Myocyte (in vitro differentiated cells): ENCODE measurements at regions not wholly inside any gene's neighbourhood (a gene's known extent, or its start where the extent isn't known, plus 50 kb on each side); places are given as distances from the start of the nearest gene placed in this dataset.
A peak's percentile ranks its signal among the peaks of the same experiment; 100 is the strongest.

Source experiments
- DNase-seq: peaks from one replicate; pipeline ENCODE4 v3.0.0-alpha.2; 2012; ENCODE audit warnings: low read depth

- no peak for DNase-seq
These were observed 188.4 kb upstream of the NAV2 start for GRCh38 chr11:19524171-19524671.

DNA sequence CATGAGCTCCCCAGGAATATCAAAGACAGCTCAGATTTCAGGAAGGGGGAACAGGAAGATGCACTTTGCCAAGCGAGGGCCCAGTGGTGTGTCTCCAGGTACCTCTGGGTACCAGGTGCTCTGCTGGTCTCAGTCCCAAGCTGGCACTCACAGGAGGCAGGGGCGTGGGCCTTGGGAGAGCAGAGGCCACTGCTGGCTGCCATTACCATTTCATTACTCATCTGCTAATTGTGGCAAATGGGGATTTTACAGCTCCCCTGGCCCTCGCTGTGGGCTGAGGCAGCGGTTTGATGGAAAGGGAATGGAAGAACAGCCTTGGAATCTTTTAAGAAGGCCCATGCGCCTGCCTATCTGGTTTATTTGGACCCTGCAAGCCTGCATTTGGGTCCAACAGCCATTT, 192.0 kb upstream of the NAV2 start:
- no peak for DNase-seq

DNA sequence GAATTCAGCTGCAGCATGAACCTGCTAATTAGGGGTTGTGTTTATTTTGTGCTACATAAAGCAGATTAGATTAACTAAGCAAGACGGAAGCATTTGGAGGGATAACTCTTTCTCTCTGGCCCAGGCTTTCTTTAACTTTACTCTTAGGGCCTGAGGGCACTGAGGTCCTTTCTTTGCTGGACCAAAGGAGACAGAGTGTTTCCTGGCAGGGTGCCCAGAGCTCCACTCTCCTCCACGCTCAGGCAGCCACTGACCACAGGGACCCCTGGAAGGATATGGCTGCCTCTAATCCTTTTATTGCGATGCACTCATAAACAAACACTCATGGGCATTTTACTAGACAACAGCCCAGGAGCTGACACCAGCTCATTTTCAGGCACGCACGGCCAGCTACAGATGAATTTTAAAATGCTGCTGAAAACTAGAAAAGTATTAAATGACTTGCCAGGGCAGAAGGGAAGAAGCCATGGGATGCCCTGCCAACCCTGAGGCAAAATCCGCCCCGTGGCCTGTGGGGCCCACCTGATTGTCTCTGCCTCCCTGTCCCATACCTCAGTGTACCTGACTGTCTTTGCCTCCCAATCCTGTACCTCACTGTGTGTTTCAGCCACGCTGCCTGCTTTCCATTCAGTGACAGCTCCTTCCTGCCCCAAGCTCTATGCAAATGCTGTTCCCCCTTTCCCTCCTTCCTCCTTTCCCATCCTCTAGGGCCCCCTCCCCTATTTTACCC, 192.6 kb upstream of the NAV2 start:
- DNase-seq: no peak

GRCh38 chr11:19519353-19519752, 193.3 kb upstream of the NAV2 start:
- no peak for DNase-seq

DNA sequence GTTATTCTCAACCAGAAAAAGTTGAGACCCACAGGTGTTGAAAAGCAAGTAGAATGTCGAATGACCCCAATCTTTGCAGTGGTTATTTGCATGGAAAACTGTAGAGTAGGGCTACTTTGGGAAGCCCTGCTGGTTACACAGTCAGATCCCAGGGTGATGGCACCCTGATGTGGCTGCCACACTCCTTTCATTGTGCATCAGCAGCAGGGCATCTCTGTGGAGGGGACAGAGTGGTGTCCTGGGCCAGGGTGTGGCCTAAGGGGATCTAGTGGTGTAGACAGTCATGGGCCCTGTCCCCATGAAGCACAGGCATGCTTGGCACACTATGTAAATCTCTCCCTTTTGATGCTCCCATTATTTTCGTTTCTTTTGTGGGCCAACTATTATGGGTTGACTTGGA, 199.4 kb upstream of the NAV2 start:
- DNase-seq: no peak

DNA sequence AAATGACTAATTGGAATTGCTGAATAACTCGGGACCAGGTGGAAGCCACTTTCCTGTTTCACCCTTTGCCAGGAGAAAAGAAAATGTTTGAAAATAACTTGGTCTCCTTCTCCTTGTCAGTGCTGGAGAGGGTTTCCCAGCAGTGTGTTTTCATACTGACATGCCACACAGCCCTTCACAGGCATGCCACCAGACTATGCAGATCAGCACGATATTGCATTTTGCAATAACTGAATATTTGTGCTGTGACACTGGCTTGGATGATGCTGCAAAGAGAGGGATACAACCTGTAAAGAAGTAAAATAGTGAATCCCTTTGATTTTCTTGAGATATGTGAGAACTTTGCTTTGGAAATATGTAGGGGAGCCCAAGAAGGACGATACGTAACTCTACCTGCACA, 200.0 kb upstream of the NAV2 start:
- no peak for DNase-seq

GRCh38 chr11:19511413-19512183, 201.0 kb upstream of the NAV2 start:
- peak; percentile 19 for DNase-seq

- DNase-seq: no peak
These were observed 201.6 kb upstream of the NAV2 start for GRCh38 chr11:19511066-19511412.

GRCh38 chr11:19510468-19510867, 202.2 kb upstream of the NAV2 start:
- DNase-seq: no peak

GRCh38 chr11:19509215-19509614, 203.4 kb upstream of the NAV2 start:
- no peak for DNase-seq

DNA sequence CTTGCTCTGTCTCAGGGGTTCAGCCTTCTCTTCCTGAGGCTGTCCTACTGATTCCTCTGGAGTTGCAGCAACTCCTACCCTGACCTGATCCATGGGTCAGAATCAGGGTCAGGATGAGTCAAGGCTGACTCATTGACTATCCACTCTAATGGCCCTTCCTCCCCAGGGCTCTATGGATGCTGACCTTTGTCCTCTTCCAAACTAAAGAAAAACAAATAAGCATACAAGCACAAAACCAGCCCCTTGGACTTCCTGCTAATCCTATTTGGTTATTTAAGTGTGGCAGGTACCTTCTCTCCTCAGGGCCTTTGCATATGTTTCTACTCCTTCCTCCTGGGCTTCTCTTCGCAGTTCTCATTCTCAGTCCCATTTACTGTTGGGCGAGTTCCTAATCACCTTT, 204.5 kb upstream of the NAV2 start:
- DNase-seq: no peak

- peak; percentile 9 for DNase-seq
These were observed 205.7 kb upstream of the NAV2 start for GRCh38 chr11:19506816-19507486.

DNA sequence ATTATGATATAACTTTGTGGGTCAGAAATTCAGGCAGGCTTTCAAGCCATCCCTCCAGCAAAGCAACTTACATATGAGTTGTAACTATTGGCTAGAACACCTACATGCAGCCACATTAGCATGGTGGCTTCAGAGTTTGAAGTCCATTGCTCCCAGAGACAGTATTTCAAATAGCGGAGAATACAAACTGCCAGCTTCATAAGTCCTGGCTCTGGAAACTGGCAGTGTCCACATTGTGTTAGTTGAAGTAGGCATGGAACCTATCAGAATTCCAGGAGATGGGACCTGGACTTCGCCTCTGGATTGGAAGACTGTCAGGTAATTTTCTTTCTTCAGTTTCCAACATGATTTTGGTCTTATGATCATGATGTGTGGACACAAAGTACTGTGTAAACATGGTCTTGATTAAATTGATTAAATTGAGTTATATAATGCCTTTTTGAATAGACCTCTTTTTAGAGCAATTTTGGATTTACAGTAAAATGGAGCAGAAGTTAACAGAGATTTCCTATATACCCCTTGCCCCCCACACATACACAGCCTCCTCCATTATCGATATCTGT, 209.9 kb upstream of the NAV2 start:
- DNase-seq: no peak

DNA sequence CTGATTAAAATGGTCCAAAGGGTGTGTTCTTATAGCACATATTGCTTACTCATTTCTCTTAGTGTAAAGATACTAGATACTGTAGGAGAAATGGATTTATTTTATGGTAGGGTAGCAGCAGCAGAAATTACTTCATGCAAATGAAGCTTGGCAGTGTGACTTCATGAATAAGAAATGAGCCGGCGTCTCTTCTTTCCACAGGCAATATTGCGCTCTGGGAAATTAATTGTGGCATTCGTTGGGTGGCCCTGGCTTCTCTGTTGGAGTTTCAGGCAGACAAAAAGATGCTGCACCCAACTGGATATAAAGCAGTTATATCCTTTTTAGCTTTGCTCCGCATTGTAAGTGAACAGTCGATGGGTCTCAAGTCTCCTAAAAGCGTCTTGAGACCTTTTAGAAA, 211.0 kb upstream of the NAV2 start:
- DNase-seq: no peak

DNA sequence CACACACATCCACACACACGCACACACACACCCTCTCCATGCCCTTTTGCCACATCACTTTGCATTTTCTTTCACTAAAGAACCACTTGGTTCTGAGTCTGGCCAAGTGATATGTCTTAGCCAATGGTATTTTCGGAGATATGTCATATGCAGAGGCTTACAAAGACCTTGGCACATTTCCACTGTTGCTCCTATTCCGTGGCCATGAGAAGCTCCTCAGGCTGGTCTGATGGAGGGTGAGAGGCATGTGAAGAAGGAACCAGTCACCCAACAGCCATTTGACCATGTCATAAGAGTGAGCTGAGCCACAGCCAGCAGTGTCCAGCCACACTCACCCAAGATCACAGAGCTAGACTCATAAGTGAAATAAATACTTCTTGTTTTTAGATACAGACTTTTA, 212.6 kb upstream of the NAV2 start:
- peak; percentile 25 for DNase-seq

DNA sequence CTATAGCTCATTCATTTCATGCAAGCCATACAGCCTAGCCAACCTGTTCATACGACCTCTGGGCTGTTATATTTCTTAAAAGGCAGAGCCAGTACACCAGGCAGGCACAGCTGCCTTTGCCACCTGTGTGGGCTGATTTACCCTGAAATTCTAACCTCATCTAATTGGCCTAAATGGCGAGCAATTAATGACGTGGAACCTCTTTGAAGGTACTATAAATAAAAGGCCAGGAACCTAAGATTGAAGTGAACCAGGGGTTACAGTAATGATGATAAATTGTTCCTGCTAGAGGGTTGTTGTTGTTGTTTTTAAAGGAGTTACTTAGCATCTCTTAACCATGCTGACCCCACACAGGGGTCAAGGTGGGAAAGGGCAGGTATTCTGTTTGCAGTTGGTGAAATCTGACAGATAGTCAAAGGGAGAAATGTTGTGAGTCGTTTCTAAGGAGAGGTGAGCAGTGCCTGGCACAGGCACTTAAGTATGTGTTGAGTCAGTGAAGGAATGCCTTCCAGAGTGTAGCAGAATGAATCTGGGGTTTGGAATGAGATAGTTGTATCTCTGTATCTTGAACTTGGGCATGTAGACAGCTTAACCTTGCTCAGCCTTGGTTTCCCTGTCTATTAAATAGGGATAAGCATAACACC, 213.5 kb upstream of the NAV2 start:
- DNase-seq: no peak

- peak; percentile 58 for DNase-seq
These were observed 219.0 kb upstream of the NAV2 start for GRCh38 chr11:19493446-19494213.

GRCh38 chr11:19482319-19483100, 230.1 kb upstream of the NAV2 start:
- no peak for DNase-seq

DNA sequence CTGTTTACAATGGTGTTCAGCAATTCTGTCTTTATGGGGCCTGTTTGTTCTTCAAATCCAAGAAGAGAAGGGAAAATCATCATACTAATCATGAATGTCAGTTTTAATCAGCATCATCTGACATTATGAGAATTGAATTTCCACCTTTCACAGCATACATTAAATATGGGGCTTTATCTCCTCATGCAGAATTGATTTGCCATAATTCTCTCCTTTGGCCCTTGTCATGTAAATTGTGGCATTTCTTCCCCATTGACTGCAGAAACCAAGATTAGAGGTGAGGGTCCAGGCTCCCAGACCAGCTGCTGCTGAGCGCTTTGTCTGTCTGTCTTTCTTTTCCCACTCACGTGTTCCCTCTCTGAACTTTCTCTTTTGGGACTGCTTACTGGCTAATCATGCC, 232.1 kb upstream of the NAV2 start:
- DNase-seq: no peak

DNA sequence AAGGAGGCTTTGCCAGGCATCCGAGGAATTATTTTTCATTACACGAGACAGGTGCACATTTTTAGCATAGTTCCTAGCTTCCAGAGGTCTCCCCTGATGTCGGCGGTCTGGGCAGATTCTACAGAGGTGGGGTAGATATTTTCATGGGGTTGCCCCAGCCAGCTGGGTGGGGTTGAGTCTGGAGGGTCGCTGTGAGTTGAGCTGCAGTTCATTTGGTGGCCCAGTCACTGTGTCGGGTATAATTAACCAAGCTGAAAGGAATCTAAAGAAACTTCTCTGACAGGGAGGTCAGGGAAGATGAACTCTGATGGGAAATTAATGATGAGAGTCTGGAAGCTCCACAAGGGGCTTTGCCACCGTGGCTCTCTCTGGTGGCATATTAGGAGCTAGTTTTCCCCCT, 233.7 kb upstream of the NAV2 start:
- no peak for DNase-seq
